ENCODE measurements at regions not wholly inside any gene's neighbourhood (a gene's known extent, or its start where the extent isn't known, plus 50 kb on each side); places are given as distances from the start of the nearest gene placed in this dataset.

GRCh38 chr1:56326056-56326455 is 253.3 kb downstream of the PLPP3 start:
- Histone ChIP-seq H3K27me3 (ENCODE audit: control insufficient read depth in 3 of 3, insufficient read depth in 3 of 3, low read length in 2 of 3) (no peaks in the 10 kb centered on the region), H3K9ac (ENCODE audit: insufficient read depth in 1 of 2, low read length in 2 of 2) (no peak overlapping the region), H3K4me1 (ENCODE audit: control insufficient read depth in 5 of 5, insufficient read depth in 5 of 5, low read length in 5 of 5) (peaks cover 0 to 7% (median 3%) of the 10 kb centered on the region in 5 donors), H3K9me3 (ENCODE audit: control insufficient read depth in 4 of 4, insufficient read depth in 3 of 4, low read length in 3 of 4) (no peaks in the 10 kb centered on the region), H3K4me3 (no peak overlapping the region), H3K27ac (ENCODE audit: low read depth in 1 of 2, low read length in 1 of 2) (no peak overlapping the region), H3K36me3 (ENCODE audit: control insufficient read depth in 4 of 4, insufficient read depth in 4 of 4, low read length in 4 of 4) (no peaks in the 10 kb centered on the region)
- 73 to 85% methylated on average over 3 of the region's 3 CpGs for WGBS, 2 donors
- ATAC-seq (ENCODE audit: insufficient read depth, low FRiP score) (no peak), DNase-seq (no peak)
- no peak for TF ChIP-seq CTCF (IDR thresholded peaks at IDR 0.05; ENCODE audit: control extremely low read depth, extremely low read depth)

GRCh38 chr1:56324504-56324903 is 254.9 kb downstream of the PLPP3 start:
- H3K9me3 ChIP-seq (ENCODE audit: control insufficient read depth in 4 of 4, insufficient read depth in 3 of 4, low read length in 3 of 4): no peaks in the 10 kb centered on the region
- peaks cover 0 to 19% (median 8%) of the 10 kb centered on the region in 5 donors for H3K4me1 ChIP-seq (ENCODE audit: control insufficient read depth in 5 of 5, insufficient read depth in 5 of 5, low read length in 5 of 5)
- no peak overlapping the region for H3K9ac ChIP-seq (ENCODE audit: insufficient read depth in 1 of 2, low read length in 2 of 2)
- no peaks in the 10 kb centered on the region for H3K36me3 ChIP-seq (ENCODE audit: control insufficient read depth in 4 of 4, insufficient read depth in 4 of 4, low read length in 4 of 4)
- 96 to 97% methylated on average over 1 of the region's 1 CpG for WGBS, 2 donors
- no peaks in the 10 kb centered on the region for H3K27me3 ChIP-seq (ENCODE audit: control insufficient read depth in 3 of 3, insufficient read depth in 3 of 3, low read length in 2 of 3)
- DNase-seq (no peak), ATAC-seq (ENCODE audit: insufficient read depth, low FRiP score) (no peak)
- TF ChIP-seq CTCF (IDR thresholded peaks at IDR 0.05; ENCODE audit: control extremely low read depth, extremely low read depth): no peak
- no peak overlapping the region for H3K27ac ChIP-seq (ENCODE audit: low read depth in 1 of 2, low read length in 1 of 2)
- H3K4me3 ChIP-seq: no peak overlapping the region

GRCh38 chr1:56322211-56322610 is 257.2 kb downstream of the PLPP3 start:
- ATAC-seq (ENCODE audit: insufficient read depth, low FRiP score) (no peak), DNase-seq (peak in 2 of 3 donors; percentile 17 to 63)
- H3K27me3 ChIP-seq (ENCODE audit: control insufficient read depth in 3 of 3, insufficient read depth in 3 of 3, low read length in 2 of 3): no peaks in the 10 kb centered on the region
- no peaks in the 10 kb centered on the region for H3K9me3 ChIP-seq (ENCODE audit: control insufficient read depth in 4 of 4, insufficient read depth in 3 of 4, low read length in 3 of 4)
- H3K4me1 ChIP-seq (ENCODE audit: control insufficient read depth in 5 of 5, insufficient read depth in 5 of 5, low read length in 5 of 5): peaks cover 0 to 16% (median 3%) of the 10 kb centered on the region in 5 donors
- WGBS, 2 donors: 82 to 90% methylated on average over 3 of the region's 3 CpGs
- no peak overlapping the region for H3K4me3 ChIP-seq
- no peak overlapping the region for H3K9ac ChIP-seq (ENCODE audit: insufficient read depth in 1 of 2, low read length in 2 of 2)
- TF ChIP-seq CTCF (IDR thresholded peaks at IDR 0.05; ENCODE audit: control extremely low read depth, extremely low read depth): no peak
- H3K27ac ChIP-seq (ENCODE audit: low read depth in 1 of 2, low read length in 1 of 2): no peak overlapping the region
- H3K36me3 ChIP-seq (ENCODE audit: control insufficient read depth in 4 of 4, insufficient read depth in 4 of 4, low read length in 4 of 4): no peaks in the 10 kb centered on the region

- TF ChIP-seq CTCF (IDR thresholded peaks at IDR 0.05; ENCODE audit: control extremely low read depth, extremely low read depth): no peak
- Histone ChIP-seq H3K27ac (ENCODE audit: low read depth in 1 of 2, low read length in 1 of 2) (no peak overlapping the region), H3K27me3 (ENCODE audit: control insufficient read depth in 3 of 3, insufficient read depth in 3 of 3, low read length in 2 of 3) (no peaks in the 10 kb centered on the region), H3K9ac (ENCODE audit: insufficient read depth in 1 of 2, low read length in 2 of 2) (no peak overlapping the region), H3K9me3 (ENCODE audit: control insufficient read depth in 4 of 4, insufficient read depth in 3 of 4, low read length in 3 of 4) (no peaks in the 10 kb centered on the region), H3K36me3 (ENCODE audit: control insufficient read depth in 4 of 4, insufficient read depth in 4 of 4, low read length in 4 of 4) (no peaks in the 10 kb centered on the region), H3K4me1 (ENCODE audit: control insufficient read depth in 5 of 5, insufficient read depth in 5 of 5, low read length in 5 of 5) (peaks cover 0 to 16% (median 3%) of the 10 kb centered on the region in 5 donors), H3K4me3 (no peak overlapping the region)
- WGBS, 2 donors: 90 to 97% methylated on average over 4 of the region's 4 CpGs
- DNase-seq: no peak
- ATAC-seq (ENCODE audit: insufficient read depth, low FRiP score): no peak
Measured at GRCh38 chr1:56321150-56321490, 258.2 kb downstream of the PLPP3 start.
